Neural cell (in vitro differentiated cells): ENCODE measurements at regions not wholly inside any gene's neighbourhood (a gene's known extent, or its start where the extent isn't known, plus 50 kb on each side); places are given as distances from the start of the nearest gene placed in this dataset.

Experiments used
- H2AFZ ChIP-seq: fragments of 200-600, 300-800 bp; sonication (generic), shearing (Covaris generic); 2 replicates; pipeline ENCODE4 v1.6.0; 2014; ENCODE audit warnings: low read depth, mild to moderate bottlenecking, antibody characterized with exemption, low read length, moderate library complexity
- H3F3A ChIP-seq: fragments of 200-600 bp; shearing (Covaris generic); 2 replicates; pipeline ENCODE4 v1.6.1; 2016; ENCODE audit warnings: mild to moderate bottlenecking, moderate library complexity, mixed read lengths, antibody characterized with exemption, low read length; ENCODE audit not compliant: insufficient read depth, poor library complexity, severe bottlenecking
- H3K27ac ChIP-seq: fragments of 200-600, 300-800 bp; sonication (generic), shearing (Covaris generic); 2 replicates; pipeline ENCODE4 v1.5.1; 2014; ENCODE audit warnings: mild to moderate bottlenecking, low read length, moderate library complexity
- H3K27me3 ChIP-seq: fragments of 300-800, 200-600 bp; sonication (generic), shearing (Covaris generic); 2 replicates; pipeline ENCODE4 v1.6.0; 2014; ENCODE audit warnings: mild to moderate bottlenecking, low read depth, low read length, moderate library complexity; ENCODE audit not compliant: insufficient read depth
- H3K36me3 ChIP-seq: fragments of 300-800, 200-600 bp; sonication (generic), shearing (Covaris generic); 2 replicates; pipeline ENCODE4 v1.5.1; 2014; ENCODE audit warnings: mild to moderate bottlenecking, antibody characterized with exemption, low read length, moderate library complexity; ENCODE audit not compliant: insufficient read depth
- H3K4me2 ChIP-seq: fragments of 300-800, 200-600 bp; sonication (generic), shearing (Covaris generic); 2 replicates; pipeline ENCODE4 v1.6.0; 2014; ENCODE audit warnings: mild to moderate bottlenecking, low read length
- H3K4me3 ChIP-seq: fragments of 300-800, 200-600 bp; sonication (generic), shearing (Covaris generic); 2 replicates; pipeline ENCODE4 v1.5.1; 2014; ENCODE audit warnings: mild to moderate bottlenecking, low read length, moderate library complexity
- H3K79me2 ChIP-seq: fragments of 200-600 bp; shearing (Covaris generic); replicated peaks from 2 replicates; pipeline ENCODE4 v1.6.0; 2014; ENCODE audit warnings: mild to moderate bottlenecking, low read length, moderate library complexity; ENCODE audit not compliant: insufficient read depth
- H3K9ac ChIP-seq: fragments of 300-800, 200-600 bp; sonication (generic), shearing (Covaris generic); 2 replicates; pipeline ENCODE4 v1.6.1; 2016; ENCODE audit warnings: mild to moderate bottlenecking, low read length, mixed read lengths
- H3K9me2 ChIP-seq: fragments of 200-600 bp; shearing (Covaris generic); 2 replicates; pipeline ENCODE4 v1.6.1; 2016; ENCODE audit warnings: mild to moderate bottlenecking, low read length, mixed read lengths; ENCODE audit not compliant: insufficient read depth
- H3K9me3 ChIP-seq: fragments of 200-600, 300-800 bp; sonication (generic), shearing (Covaris generic); 2 replicates; pipeline ENCODE4 v1.6.1; 2016; ENCODE audit warnings: mild to moderate bottlenecking, mixed run types, low read length, moderate library complexity, mixed read lengths
- H4K20me1 ChIP-seq: fragments of 200-600 bp; shearing (Covaris generic); 2 replicates; pipeline ENCODE4 v1.6.1; 2016; ENCODE audit warnings: mild to moderate bottlenecking, mixed run types; ENCODE audit not compliant: insufficient read depth
- CTCF ChIP-seq: fragments of 450-650 bp; IDR thresholded peaks from 2 replicates; pipeline ENCODE4 v1.5.1; 2014; ENCODE audit warnings: antibody characterized with exemption, mild to moderate bottlenecking, moderate library complexity; ENCODE audit not compliant: poor library complexity, severe bottlenecking
- EP300 ChIP-seq: fragments of 450-650 bp; conservative IDR thresholded peaks from 2 replicates; pipeline ENCODE4 v1.6.1; 2014; ENCODE audit warnings: antibody characterized with exemption, mild to moderate bottlenecking, moderate library complexity; ENCODE audit not compliant: poor library complexity, severe bottlenecking
- EZH2 ChIP-seq: fragments of 200-600, 300-800 bp; shearing (Covaris generic), sonication (generic); IDR thresholded peaks from 2 replicates; pipeline ENCODE4 v1.6.1; 2014; ENCODE audit warnings: antibody characterized with exemption, low read length, borderline replicate concordance, mild to moderate bottlenecking; ENCODE audit not compliant: insufficient read depth, poor library complexity, severe bottlenecking
- MXI1 ChIP-seq: fragments of 450-650 bp; conservative IDR thresholded peaks from 2 replicates; pipeline ENCODE4 v1.6.1; 2014; ENCODE audit warnings: antibody characterized with exemption, mild to moderate bottlenecking; ENCODE audit not compliant: poor library complexity, severe bottlenecking
- POLR2AphosphoS5 ChIP-seq: IDR thresholded peaks from 2 replicates; pipeline ENCODE4 v1.6.1; 2012
- RAD21 ChIP-seq: fragments of 450-650 bp; conservative IDR thresholded peaks from 2 replicates; pipeline ENCODE4 v1.6.1; 2014; ENCODE audit warnings: antibody characterized with exemption, mild to moderate bottlenecking, moderate library complexity
- REST ChIP-seq: IDR thresholded peaks from 2 replicates; pipeline ENCODE4 v1.6.1; 2012; ENCODE audit warnings: borderline replicate concordance
- SMC3 ChIP-seq: fragments of 450-650 bp; conservative IDR thresholded peaks from 2 replicates; pipeline ENCODE4 v1.6.1; 2014; ENCODE audit warnings: antibody characterized with exemption, mild to moderate bottlenecking, moderate library complexity; ENCODE audit not compliant: poor library complexity
- TAF1 ChIP-seq: IDR thresholded peaks from 2 replicates; pipeline ENCODE4 v1.6.1; 2012; ENCODE audit warnings: low read depth

GRCh38 chr12:19576506-19577280 is 137.4 kb downstream of the AEBP2 start:
- no peaks in the 10 kb centered on the region for H3K79me2 ChIP-seq
- no peak for TF ChIP-seq POLR2AphosphoS5
- no peak for TF ChIP-seq SMC3
- no peak for TF ChIP-seq REST
- TF ChIP-seq MXI1, result no peak
- TF ChIP-seq CTCF, result no peak
- no peak for TF ChIP-seq RAD21
- TF ChIP-seq EZH2, result no peak
- no peak for TF ChIP-seq EP300
- no peak for TF ChIP-seq TAF1
- H3K9ac ChIP-seq, result no peak overlapping the region
- H3K9me2 ChIP-seq, result no peaks in the 10 kb centered on the region
- H3K9me3 ChIP-seq, result no peaks in the 10 kb centered on the region
- H3K27me3 ChIP-seq, result no peaks in the 10 kb centered on the region
- H2AFZ ChIP-seq, result no peak overlapping the region
- H4K20me1 ChIP-seq, result no peaks in the 10 kb centered on the region
- no peaks in the 10 kb centered on the region for H3K36me3 ChIP-seq
- H3K4me3 ChIP-seq, result no peak overlapping the region
- no peaks in the 10 kb centered on the region for H3F3A ChIP-seq
- no peak overlapping the region for H3K4me2 ChIP-seq
- no peak overlapping the region for H3K27ac ChIP-seq

- no peak overlapping the region for H3K4me2 ChIP-seq
- H2AFZ ChIP-seq, result no peak overlapping the region
- H3K4me3 ChIP-seq, result no peak overlapping the region
- TF ChIP-seq CTCF (no peak), REST (no peak), POLR2AphosphoS5 (no peak), TAF1 (no peak), SMC3 (no peak), EP300 (no peak), RAD21 (no peak), MXI1 (no peak), EZH2 (no peak)
- no peak overlapping the region for H3K9ac ChIP-seq
- no peaks in the 10 kb centered on the region for H3K9me3 ChIP-seq
- H3K9me2 ChIP-seq, result no peaks in the 10 kb centered on the region
- no peak overlapping the region for H3K27ac ChIP-seq
- H3K27me3 ChIP-seq, result no peaks in the 10 kb centered on the region
- H3K79me2 ChIP-seq, result no peaks in the 10 kb centered on the region
- no peaks in the 10 kb centered on the region for H3F3A ChIP-seq
- H3K36me3 ChIP-seq, result no peaks in the 10 kb centered on the region
- H4K20me1 ChIP-seq, result no peaks in the 10 kb centered on the region
These were observed 137.9 kb downstream of the AEBP2 start for GRCh38 chr12:19577281-19577530.
